HCT116 (cell line): ENCODE measurements at regions not wholly inside any gene's neighbourhood (a gene's known extent, or its start where the extent isn't known, plus 50 kb on each side); places are given as distances from the start of the nearest gene placed in this dataset.

Experiments
- ATAC-seq: fragments of 200-7000 bp; cut with Tn5 transposase; 2 replicates; pipeline ENCODE4 v1.9.1; 2020; ENCODE audit warnings: mild to moderate bottlenecking, moderate library complexity
- BruUV-seq: library from RNA; stranded (reverse); fragments of 400-500 nt; replicated peaks from 2 replicates; lab custom pipeline; 2021; lab: Mats Ljungman, UMichigan
- CTCF ChIA-PET: fragments of 300-600 bp; sonication (Branson Sonifier 250); formaldehyde crosslinking; loops from one replicate; lab custom pipeline; 2021; ENCODE audit warnings: antibody characterized with exemption; lab: Charles Lee
- POLR2A ChIA-PET: fragments of 300-600, 350-600 bp; sonication (Branson Sonifier 250); formaldehyde crosslinking; loops from one replicate; lab custom pipeline; 2021; ENCODE audit warnings: antibody characterized with exemption; lab: Charles Lee
- RAD21 ChIA-PET, 2 experiments: fragments of 300-600 bp; sonication (Branson Sonifier 250); formaldehyde crosslinking; loops; one replicate each; lab custom pipeline; 2023; ENCODE audit warnings: low total read pairs in 2 of 2; ENCODE audit not compliant: uncharacterized antibody in 2 of 2, unreplicated experiment in 2 of 2, low non-redundant PET in 1 of 2; lab: Charles Lee
- DNase-seq: peaks from one replicate; pipeline ENCODE4 v3.0.0-alpha.2; 2010; ENCODE audit warnings: low read depth, low spot score
- H2AFZ ChIP-seq: fragments of 200-600 bp; shearing (Covaris generic), sonication (generic); 2 replicates; pipeline ENCODE4 v1.6.1; 2017; ENCODE audit warnings: low read depth, mixed run types, mixed read lengths, antibody characterized with exemption, low read length; ENCODE audit not compliant: poor library complexity, severe bottlenecking
- H3K27ac ChIP-seq: 2 replicates; pipeline ENCODE4 v1.5.1; 2012; ENCODE audit warnings: low read depth, low read length
- H3K27me3 ChIP-seq: fragments of 200-600 bp; sonication (generic); 2 replicates; pipeline ENCODE4 v1.6.1; 2016; ENCODE audit warnings: mixed run types, low read length, mixed read lengths; ENCODE audit not compliant: insufficient read depth
- H3K36me3 ChIP-seq, 2 experiments: fragments of 200-500 bp in 1 of 2; fragments of 200-600 bp in 1 of 2; sonication (Bioruptor generic) in 1 of 2; sonication (generic) in 1 of 2; 2 replicates each; pipeline versions ENCODE4 v1.5.1 to v1.6.1; 2014 to 2016; ENCODE audit warnings: low read length in 2 of 2, inconsistent platforms in 1 of 2, mixed read lengths in 1 of 2, mixed run types in 1 of 2; ENCODE audit not compliant: insufficient read depth in 2 of 2, control insufficient read depth in 1 of 2
- H3K4me1 ChIP-seq, 2 experiments: fragments of 200-600 bp in 1 of 2; sonication (generic) in 1 of 2; 2 replicates each; pipeline versions ENCODE4 v1.5.1 to v1.6.1; 2012 to 2017; ENCODE audit warnings: low read length in 2 of 2, inconsistent platforms in 1 of 2, mild to moderate bottlenecking in 1 of 2, mixed read lengths in 1 of 2, mixed run types in 1 of 2, moderate library complexity in 1 of 2; ENCODE audit not compliant: insufficient read depth in 2 of 2, control insufficient read depth in 1 of 2
- H3K4me2 ChIP-seq: fragments of 200-600 bp; sonication (generic); 2 replicates; pipeline ENCODE4 v1.6.1; 2017; ENCODE audit warnings: mixed run types, low read length, mixed read lengths
- H3K4me3 ChIP-seq, 2 experiments: fragments of 200-600 bp in 1 of 2; sonication (generic) in 1 of 2; replicated peaks in 1 of 2; 2 replicates each; pipeline ENCODE4 v1.5.1; 2011 to 2016; ENCODE audit warnings: low read length in 2 of 2, control low read depth in 1 of 2, low read depth in 1 of 2, mild to moderate bottlenecking in 1 of 2, mixed read lengths in 1 of 2, mixed run types in 1 of 2
- H3K79me2 ChIP-seq: fragments of 200-600 bp; sonication (generic); 2 replicates; pipeline ENCODE4 v1.6.1; 2017; ENCODE audit warnings: mild to moderate bottlenecking, mixed run types, low read length, moderate library complexity, mixed read lengths; ENCODE audit not compliant: insufficient read depth
- H3K9ac ChIP-seq: fragments of 200-600 bp; sonication (generic); 2 replicates; pipeline ENCODE4 v1.6.1; 2016; ENCODE audit warnings: low read length, mixed read lengths
- H3K9me2 ChIP-seq: fragments of 200-600 bp; sonication (generic), shearing (Covaris generic); 2 replicates; pipeline ENCODE4 v1.6.1; 2017; ENCODE audit warnings: mixed run types, mild to moderate bottlenecking, moderate library complexity; ENCODE audit not compliant: insufficient read depth
- H3K9me3 ChIP-seq, 2 experiments: fragments of 200-500 bp in 1 of 2; fragments of 200-600 bp in 1 of 2; sonication (Bioruptor generic) in 1 of 2; sonication (generic) in 1 of 2; 2 replicates each; pipeline ENCODE4 v1.6.1; 2014 to 2017; ENCODE audit warnings: low read length in 2 of 2, mixed read lengths in 2 of 2, inconsistent platforms in 1 of 2, low read depth in 1 of 2, mild to moderate bottlenecking in 1 of 2, mixed run types in 1 of 2, moderate library complexity in 1 of 2; ENCODE audit not compliant: control insufficient read depth in 1 of 2, insufficient read depth in 1 of 2
- H4K20me1 ChIP-seq: fragments of 200-600 bp; sonication (generic), shearing (Covaris generic); 2 replicates; pipeline ENCODE4 v1.6.1; 2017; ENCODE audit warnings: mixed run types, mild to moderate bottlenecking, moderate library complexity; ENCODE audit not compliant: insufficient read depth
- CBX3 ChIP-seq: IDR thresholded peaks from 2 replicates; pipeline ENCODE4 v1.6.1; 2012; ENCODE audit warnings: low read depth
- EGR1 ChIP-seq: IDR thresholded peaks from 2 replicates; pipeline ENCODE4 v1.6.1; 2012; ENCODE audit warnings: low read depth
- EZH2 ChIP-seq: fragments of 200-600 bp; sonication (generic); IDR thresholded peaks from 2 replicates; pipeline ENCODE4 v1.6.1; 2017; ENCODE audit warnings: antibody characterized with exemption, mixed run types
- POLR2AphosphoS5 ChIP-seq: IDR thresholded peaks from 2 replicates; pipeline ENCODE4 v1.6.1; 2011; ENCODE audit warnings: mild to moderate bottlenecking, low read depth, low read length, moderate library complexity
- REST ChIP-seq: IDR thresholded peaks from 2 replicates; pipeline ENCODE4 v1.6.1; 2012; ENCODE audit warnings: low read depth
- TCF7L2 ChIP-seq: IDR thresholded peaks from 2 replicates; pipeline ENCODE4 v1.7.0; 2011; ENCODE audit warnings: borderline replicate concordance, inconsistent platforms; ENCODE audit not compliant: insufficient read depth, insufficient read length; ENCODE audit errors: extremely low read depth
- YY1 ChIP-seq: IDR thresholded peaks from 2 replicates; pipeline ENCODE4 v1.6.1; 2011; ENCODE audit warnings: low read length, low read depth, moderate library complexity, mild to moderate bottlenecking; ENCODE audit not compliant: insufficient replicate concordance; ENCODE audit errors: extremely low read depth
- ZFX ChIP-seq: fragments of 450-650 bp; IDR thresholded peaks from 2 replicates; pipeline ENCODE4 v1.6.1; 2017
- intact Hi-C: fragments of 100-400 bp; cut with micrococcal nuclease; formaldehyde crosslinking; loops from 2 replicates; pipeline ENCODE4 v1.10.0; 2022
- TF ChIP-seq, protein P1 (sequence below), 3 experiments: fragments of 200-600 bp in 1 of 3; sonication (generic) in 1 of 3; IDR thresholded peaks in 2 of 3; conservative IDR thresholded peaks in 1 of 3; 2 replicates each; pipeline ENCODE4 v1.5.1; 2012 to 2017; ENCODE audit warnings: low read depth in 2 of 3, low read length in 2 of 3, antibody characterized with exemption in 1 of 3, borderline replicate concordance in 1 of 3, control low read depth in 1 of 3, mild to moderate bottlenecking in 1 of 3, mixed read lengths in 1 of 3, mixed run types in 1 of 3, moderate library complexity in 1 of 3; ENCODE audit not compliant: insufficient read depth in 1 of 3
- TF ChIP-seq, protein P2 (sequence below): IDR thresholded peaks from 2 replicates; pipeline ENCODE4 v1.6.1; 2012

DNA sequence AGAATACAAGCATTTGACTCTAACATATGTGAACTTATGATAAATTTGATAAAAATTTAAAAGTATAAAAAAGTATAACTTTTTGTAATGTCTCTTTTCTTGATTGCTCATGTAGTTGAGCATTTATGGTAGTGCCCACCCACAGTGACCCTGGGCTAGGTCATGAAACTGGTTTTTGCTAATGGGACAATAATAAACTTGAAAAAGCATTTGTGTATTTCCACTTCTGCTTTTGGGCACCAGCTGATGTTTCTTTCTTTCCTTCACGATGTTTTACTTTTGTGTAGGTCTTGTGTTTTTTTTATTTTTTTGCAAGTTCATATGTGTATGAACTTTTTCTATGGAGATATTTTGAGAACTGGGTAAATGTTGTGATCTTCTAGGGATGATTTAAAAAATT is 313.1 kb downstream of the CBLL2 start (continued):
- no peak for TF ChIP-seq TCF7L2
- no peak for TF ChIP-seq EZH2
- no peak for TF ChIP-seq YY1
- no peak for TF ChIP-seq REST

DNA sequence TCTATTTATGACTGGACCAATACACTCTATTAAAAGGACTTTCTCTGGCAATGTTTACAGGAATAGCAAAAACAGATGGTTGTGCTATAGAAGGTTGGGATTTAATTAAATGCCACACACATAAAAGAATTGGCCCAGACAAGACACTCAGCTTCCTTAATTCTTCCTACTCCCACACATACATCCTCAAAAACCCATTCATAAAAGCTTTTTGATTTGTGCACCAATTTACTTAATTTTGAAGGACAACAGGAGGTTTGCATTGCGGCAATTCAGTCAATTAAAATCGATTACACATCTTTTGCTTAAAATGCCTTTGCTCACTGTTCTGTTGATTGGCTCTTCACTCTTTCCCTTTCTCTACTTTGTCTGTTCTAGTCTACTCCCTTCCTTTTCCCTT is 317.1 kb downstream of the CBLL2 start:
- no peak overlapping the region for H3K4me3 ChIP-seq
- ATAC-seq (no peak), DNase-seq (no peak)
- no TSS peak for BruUV-seq
- no peaks in the 10 kb centered on the region for H3K4me1 ChIP-seq
- H3K36me3 ChIP-seq, result no peaks in the 10 kb centered on the region
- ChIA-PET POLR2A (no interaction called here), RAD21 (no interaction called here), CTCF (no interaction called here)
- no peaks in the 10 kb centered on the region for H3K79me2 ChIP-seq
- no peaks in the 10 kb centered on the region for H3K9me2 ChIP-seq
- H3K9me3 ChIP-seq, result no peaks in the 10 kb centered on the region
- H3K4me2 ChIP-seq, result no peak overlapping the region
- intact Hi-C loops, result no loop called here
- H3K9ac ChIP-seq, result no peak overlapping the region
- TF ChIP-seq EGR1 (no peak), ZFX (no peak), POLR2AphosphoS5 (no peak), REST (no peak), CBX3 (no peak)
- TF ChIP-seq, protein P1, sequence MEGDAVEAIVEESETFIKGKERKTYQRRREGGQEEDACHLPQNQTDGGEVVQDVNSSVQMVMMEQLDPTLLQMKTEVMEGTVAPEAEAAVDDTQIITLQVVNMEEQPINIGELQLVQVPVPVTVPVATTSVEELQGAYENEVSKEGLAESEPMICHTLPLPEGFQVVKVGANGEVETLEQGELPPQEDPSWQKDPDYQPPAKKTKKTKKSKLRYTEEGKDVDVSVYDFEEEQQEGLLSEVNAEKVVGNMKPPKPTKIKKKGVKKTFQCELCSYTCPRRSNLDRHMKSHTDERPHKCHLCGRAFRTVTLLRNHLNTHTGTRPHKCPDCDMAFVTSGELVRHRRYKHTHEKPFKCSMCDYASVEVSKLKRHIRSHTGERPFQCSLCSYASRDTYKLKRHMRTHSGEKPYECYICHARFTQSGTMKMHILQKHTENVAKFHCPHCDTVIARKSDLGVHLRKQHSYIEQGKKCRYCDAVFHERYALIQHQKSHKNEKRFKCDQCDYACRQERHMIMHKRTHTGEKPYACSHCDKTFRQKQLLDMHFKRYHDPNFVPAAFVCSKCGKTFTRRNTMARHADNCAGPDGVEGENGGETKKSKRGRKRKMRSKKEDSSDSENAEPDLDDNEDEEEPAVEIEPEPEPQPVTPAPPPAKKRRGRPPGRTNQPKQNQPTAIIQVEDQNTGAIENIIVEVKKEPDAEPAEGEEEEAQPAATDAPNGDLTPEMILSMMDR (IDR thresholded peaks at IDR 0.05 in 2 of 3, conservative IDR thresholded peaks at IDR 0.05 in 1 of 3; ENCODE audit: borderline replicate concordance in 1 of 3, insufficient read depth in 1 of 3, low read depth in 2 of 3, low read length in 2 of 3), result no peak
- TF ChIP-seq, protein P2, sequence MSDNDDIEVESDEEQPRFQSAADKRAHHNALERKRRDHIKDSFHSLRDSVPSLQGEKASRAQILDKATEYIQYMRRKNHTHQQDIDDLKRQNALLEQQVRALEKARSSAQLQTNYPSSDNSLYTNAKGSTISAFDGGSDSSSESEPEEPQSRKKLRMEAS, result no peak
- H3K27ac ChIP-seq, result no peak overlapping the region
- no peaks in the 10 kb centered on the region for H3K27me3 ChIP-seq
- H2AFZ ChIP-seq, result no peak overlapping the region
- no peaks in the 10 kb centered on the region for H4K20me1 ChIP-seq
